SK-N-SH (cell line): ENCODE measurements at regions not wholly inside any gene's neighbourhood (a gene's known extent, or its start where the extent isn't known, plus 50 kb on each side); places are given as distances from the start of the nearest gene placed in this dataset.

ENCODE experiments used
- CTCF ChIA-PET: fragments of 300-600, 350-600 bp; formaldehyde crosslinking; extraction: SDS; loops from one replicate; lab custom pipeline; 2021; lab: Yijun Ruan, JAX
- POLR2A ChIA-PET: fragments of 350-600 bp; sonication (Branson Sonifier 250); formaldehyde crosslinking; extraction: SDS; loops from one replicate; lab custom pipeline; 2020; ENCODE audit warnings: antibody characterized with exemption, inconsistent platforms; lab: Yijun Ruan, JAX
- DNase-seq: peaks from one replicate; pipeline ENCODE4 v3.0.0; 2012
- H2AFZ ChIP-seq: fragments of 200-600 bp; sonication (generic); 2 replicates; pipeline ENCODE4 v1.8.1; 2016; ENCODE audit warnings: antibody characterized with exemption, mild to moderate bottlenecking, low read depth
- H3F3A ChIP-seq: fragments of 200-600 bp; sonication (generic); replicated peaks from 2 replicates; pipeline ENCODE3; 2016; ENCODE audit warnings: antibody characterized with exemption, mild to moderate bottlenecking; ENCODE audit not compliant: insufficient read depth
- H3K27ac ChIP-seq, 2 experiments: fragments of 200-500 bp in 1 of 2; fragments of 200-600 bp in 1 of 2; sonication (Bioruptor generic) in 1 of 2; sonication (generic), shearing (Covaris generic) in 1 of 2; 2 replicates each; pipeline versions ENCODE4 v1.5.1 to v1.6.1; 2014 to 2016; ENCODE audit warnings: low read depth in 2 of 2, inconsistent platforms in 1 of 2, low read length in 1 of 2, mild to moderate bottlenecking in 1 of 2, mixed read lengths in 1 of 2
- H3K27me3 ChIP-seq: fragments of 200-600 bp; sonication (generic), shearing (Covaris generic); 2 replicates; pipeline ENCODE4 v1.6.1; 2016; ENCODE audit warnings: mixed run types; ENCODE audit not compliant: insufficient read depth
- H3K36me3 ChIP-seq, 2 experiments: fragments of 200-500 bp in 1 of 2; fragments of 200-600 bp in 1 of 2; sonication (Bioruptor generic) in 1 of 2; sonication (generic) in 1 of 2; replicated peaks in 1 of 2; 2 replicates each; pipeline versions ENCODE3 to v1.5.1; 2014 to 2016; ENCODE audit warnings: low read length in 1 of 2, mild to moderate bottlenecking in 1 of 2; ENCODE audit not compliant: insufficient read depth in 2 of 2, control insufficient read depth in 1 of 2
- H3K4me1 ChIP-seq, 2 experiments: fragments of 200-500 bp in 1 of 2; fragments of 200-600 bp in 1 of 2; sonication (Bioruptor generic) in 1 of 2; sonication (generic), shearing (Covaris generic) in 1 of 2; 2 replicates each; pipeline versions ENCODE4 v1.5.1 to v1.6.1; 2014 to 2016; ENCODE audit warnings: low read depth in 1 of 2, low read length in 1 of 2, mixed run types in 1 of 2; ENCODE audit not compliant: insufficient read depth in 2 of 2, control insufficient read depth in 1 of 2
- H3K4me2 ChIP-seq: fragments of 200-600 bp; sonication (generic), shearing (Covaris generic); 2 replicates; pipeline ENCODE4 v1.6.1; 2017; ENCODE audit warnings: mixed run types
- H3K4me3 ChIP-seq, 2 experiments: fragments of 200-500 bp in 1 of 2; fragments of 200-600 bp in 1 of 2; sonication (Bioruptor generic) in 1 of 2; sonication (generic), shearing (Covaris generic) in 1 of 2; 2 replicates each; pipeline versions ENCODE4 v1.5.1 to v1.8.1; 2014 to 2016; ENCODE audit warnings: low read depth in 2 of 2, inconsistent platforms in 1 of 2, low read length in 1 of 2, mild to moderate bottlenecking in 1 of 2, mixed read lengths in 1 of 2, moderate library complexity in 1 of 2
- H3K79me2 ChIP-seq: fragments of 200-600 bp; sonication (generic); 2 replicates; pipeline ENCODE4 v1.8.1; 2017; ENCODE audit warnings: mild to moderate bottlenecking; ENCODE audit not compliant: insufficient read depth
- H3K9ac ChIP-seq: fragments of 200-600 bp; sonication (generic); 2 replicates; pipeline ENCODE4 v1.6.1; 2017; ENCODE audit warnings: mixed run types
- H3K9me2 ChIP-seq: fragments of 200-600 bp; sonication (generic); 2 replicates; pipeline ENCODE4 v1.6.1; 2017; ENCODE audit warnings: mixed run types
- H3K9me3 ChIP-seq: fragments of 200-600 bp; sonication (generic); 2 replicates; pipeline ENCODE4 v1.6.1; 2017; ENCODE audit warnings: mixed run types, mild to moderate bottlenecking, moderate library complexity
- H4K20me1 ChIP-seq: fragments of 200-600 bp; sonication (generic); 2 replicates; pipeline ENCODE4 v1.6.1; 2017; ENCODE audit warnings: mild to moderate bottlenecking, mixed run types; ENCODE audit not compliant: insufficient read depth
- CHD2 ChIP-seq: fragments of 150-350 bp; IDR thresholded peaks from 2 replicates; pipeline ENCODE4 v1.6.1; 2018; ENCODE audit warnings: low read length; ENCODE audit not compliant: partially characterized antibody
- EZH2phosphoT487 ChIP-seq: fragments of 200-600 bp; sonication (generic); IDR thresholded peaks from 2 replicates; pipeline ENCODE4 v1.6.1; 2017; ENCODE audit warnings: low read depth, mixed run types, mild to moderate bottlenecking, antibody characterized with exemption, moderate library complexity, borderline replicate concordance
- FOXJ3 ChIP-seq: sonication (generic); formaldehyde crosslinking; IDR thresholded peaks from 2 replicates; pipeline ENCODE4 v1.5.1; 2020; ENCODE audit warnings: mild to moderate bottlenecking, missing genetic modification reagents
- GABPA ChIP-seq: IDR thresholded peaks from 2 replicates; pipeline ENCODE4 v1.4.0; 2012; ENCODE audit warnings: low read depth, mild to moderate bottlenecking
- GATA2 ChIP-seq: sonication (generic); formaldehyde crosslinking; IDR thresholded peaks from 2 replicates; pipeline ENCODE4 v1.5.0; 2020; ENCODE audit warnings: mild to moderate bottlenecking, missing genetic modification reagents
- JUND ChIP-seq: IDR thresholded peaks from 2 replicates; pipeline ENCODE4 v1.4.0; 2012
- MEF2A ChIP-seq: IDR thresholded peaks from 2 replicates; pipeline ENCODE4 v1.4.0; 2012; ENCODE audit warnings: low read depth, borderline replicate concordance
- MXI1 ChIP-seq: IDR thresholded peaks from 2 replicates; pipeline ENCODE4 v1.6.1; 2012; ENCODE audit warnings: mild to moderate bottlenecking, low read depth, low read length, improper control_type of control experiment
- NRF1 ChIP-seq: IDR thresholded peaks from 2 replicates; pipeline ENCODE4 v1.6.1; 2012; ENCODE audit warnings: low read depth, mild to moderate bottlenecking, low read length
- RAD21 ChIP-seq: IDR thresholded peaks from 2 replicates; pipeline ENCODE4 v1.6.1; 2012; ENCODE audit warnings: mild to moderate bottlenecking, low read length
- RCOR1 ChIP-seq: fragments of 150-350 bp; IDR thresholded peaks from 2 replicates; pipeline ENCODE4 v1.6.1; 2017; ENCODE audit warnings: antibody characterized with exemption, low read length
- SIN3A ChIP-seq: IDR thresholded peaks from 2 replicates; pipeline ENCODE4 v1.6.1; 2012; ENCODE audit warnings: low read depth, mild to moderate bottlenecking, low read length, moderate library complexity, borderline replicate concordance
- TEAD4 ChIP-seq: IDR thresholded peaks from 2 replicates; pipeline ENCODE4 v1.4.0; 2012; ENCODE audit warnings: mild to moderate bottlenecking, borderline replicate concordance; ENCODE audit not compliant: insufficient read depth
- ZBTB33 ChIP-seq: IDR thresholded peaks from 2 replicates; pipeline ENCODE4 v1.4.0; 2012; ENCODE audit warnings: low read depth, borderline replicate concordance
- WGBS: methylation state at CpG from one replicate; pipeline ENCODE4 v1.1.6; 2017; ENCODE audit warnings: low lambda C conversion rate; 5-methylcytosine and 5-hydroxymethylcytosine counted together
- TF ChIP-seq, protein P1 (sequence below): fragments of 150-350 bp; IDR thresholded peaks from 2 replicates; pipeline ENCODE4 v1.6.1; 2017; ENCODE audit warnings: antibody characterized with exemption, low read length, low read depth, borderline replicate concordance
- TF ChIP-seq, protein P2 (sequence below): IDR thresholded peaks from 2 replicates; pipeline ENCODE4 v1.6.1; 2012; ENCODE audit warnings: mild to moderate bottlenecking, low read depth, low read length, moderate library complexity

DNA sequence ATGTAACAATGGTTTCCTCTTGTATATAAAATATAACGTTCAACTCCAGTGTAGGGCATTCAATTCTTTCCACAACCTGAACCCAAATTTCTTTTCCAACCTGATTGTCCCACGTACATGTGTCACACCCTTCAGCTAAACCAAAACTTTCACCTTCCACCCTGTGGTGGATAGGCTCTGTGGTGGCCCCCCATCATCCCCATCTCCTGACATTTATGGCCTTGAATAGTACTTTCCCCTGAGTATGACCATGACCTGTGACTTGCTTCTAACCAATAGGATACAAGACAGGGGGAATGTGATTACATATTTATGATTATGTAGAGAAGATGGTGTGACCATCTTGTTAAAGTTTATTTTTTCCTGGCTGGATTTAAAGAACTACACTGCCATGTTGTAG lies 377.0 kb downstream of the PTPRC start:
- Histone ChIP-seq H2AFZ (no peak overlapping the region), H3K36me3 (no peaks in the 10 kb centered on the region), H3K27ac (no peak overlapping the region), H3K4me1 (no peaks in the 10 kb centered on the region), H3K9me3 (no peaks in the 10 kb centered on the region), H3K4me3 (no peak overlapping the region), H3K9ac (no peak overlapping the region), H3K4me2 (no peak overlapping the region), H4K20me1 (no peaks in the 10 kb centered on the region), H3K9me2 (no peaks in the 10 kb centered on the region), H3K79me2 (no peaks in the 10 kb centered on the region), H3F3A (no peaks in the 10 kb centered on the region), H3K27me3 (no peaks in the 10 kb centered on the region)
- ChIA-PET CTCF (no interaction called here), POLR2A (no interaction called here)
- TF ChIP-seq, protein P1, sequence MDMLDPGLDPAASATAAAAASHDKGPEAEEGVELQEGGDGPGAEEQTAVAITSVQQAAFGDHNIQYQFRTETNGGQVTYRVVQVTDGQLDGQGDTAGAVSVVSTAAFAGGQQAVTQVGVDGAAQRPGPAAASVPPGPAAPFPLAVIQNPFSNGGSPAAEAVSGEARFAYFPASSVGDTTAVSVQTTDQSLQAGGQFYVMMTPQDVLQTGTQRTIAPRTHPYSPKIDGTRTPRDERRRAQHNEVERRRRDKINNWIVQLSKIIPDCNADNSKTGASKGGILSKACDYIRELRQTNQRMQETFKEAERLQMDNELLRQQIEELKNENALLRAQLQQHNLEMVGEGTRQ, result no peak
- TF ChIP-seq FOXJ3 (no peak), MEF2A (no peak), GATA2 (CRISPR knock-in tag) (no peak), MXI1 (no peak)
- TF ChIP-seq, protein P2, sequence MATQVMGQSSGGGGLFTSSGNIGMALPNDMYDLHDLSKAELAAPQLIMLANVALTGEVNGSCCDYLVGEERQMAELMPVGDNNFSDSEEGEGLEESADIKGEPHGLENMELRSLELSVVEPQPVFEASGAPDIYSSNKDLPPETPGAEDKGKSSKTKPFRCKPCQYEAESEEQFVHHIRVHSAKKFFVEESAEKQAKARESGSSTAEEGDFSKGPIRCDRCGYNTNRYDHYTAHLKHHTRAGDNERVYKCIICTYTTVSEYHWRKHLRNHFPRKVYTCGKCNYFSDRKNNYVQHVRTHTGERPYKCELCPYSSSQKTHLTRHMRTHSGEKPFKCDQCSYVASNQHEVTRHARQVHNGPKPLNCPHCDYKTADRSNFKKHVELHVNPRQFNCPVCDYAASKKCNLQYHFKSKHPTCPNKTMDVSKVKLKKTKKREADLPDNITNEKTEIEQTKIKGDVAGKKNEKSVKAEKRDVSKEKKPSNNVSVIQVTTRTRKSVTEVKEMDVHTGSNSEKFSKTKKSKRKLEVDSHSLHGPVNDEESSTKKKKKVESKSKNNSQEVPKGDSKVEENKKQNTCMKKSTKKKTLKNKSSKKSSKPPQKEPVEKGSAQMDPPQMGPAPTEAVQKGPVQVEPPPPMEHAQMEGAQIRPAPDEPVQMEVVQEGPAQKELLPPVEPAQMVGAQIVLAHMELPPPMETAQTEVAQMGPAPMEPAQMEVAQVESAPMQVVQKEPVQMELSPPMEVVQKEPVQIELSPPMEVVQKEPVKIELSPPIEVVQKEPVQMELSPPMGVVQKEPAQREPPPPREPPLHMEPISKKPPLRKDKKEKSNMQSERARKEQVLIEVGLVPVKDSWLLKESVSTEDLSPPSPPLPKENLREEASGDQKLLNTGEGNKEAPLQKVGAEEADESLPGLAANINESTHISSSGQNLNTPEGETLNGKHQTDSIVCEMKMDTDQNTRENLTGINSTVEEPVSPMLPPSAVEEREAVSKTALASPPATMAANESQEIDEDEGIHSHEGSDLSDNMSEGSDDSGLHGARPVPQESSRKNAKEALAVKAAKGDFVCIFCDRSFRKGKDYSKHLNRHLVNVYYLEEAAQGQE, result no peak
- no peak for DNase-seq
- 55% methylated on average over 2 of the region's 2 CpGs for WGBS

- POLR2A ChIA-PET, result no interaction called here
- CTCF ChIA-PET, result interaction anchor here (0.8 kb wide), 1 partner anchor 15 kb away, joined by 3 read pairs; no protein-coding TSS in a partner anchor
- 89% methylated on average over 2 of the region's 2 CpGs for WGBS
Measured at GRCh38 chr1:199018471-199019135, 379.8 kb downstream of the PTPRC start.

More at GRCh38 chr1:199018471-199019135, 379.8 kb downstream of the PTPRC start:
- TF ChIP-seq EZH2phosphoT487, result no peak
- no peak for TF ChIP-seq JUND
- no peak for TF ChIP-seq GABPA
- no peak for TF ChIP-seq NRF1
- no peak for TF ChIP-seq TEAD4
- TF ChIP-seq MXI1, result no peak
- TF ChIP-seq, protein P1, result no peak
- no peak for TF ChIP-seq FOXJ3
- no peak for TF ChIP-seq RCOR1
- no peak for TF ChIP-seq SIN3A
- TF ChIP-seq CHD2, result no peak
- no peak for TF ChIP-seq RAD21
- TF ChIP-seq ZBTB33, result no peak
- H3K9me2 ChIP-seq, result no peaks in the 10 kb centered on the region
- no peaks in the 10 kb centered on the region for H3K79me2 ChIP-seq
- H3K27ac ChIP-seq, result no peak overlapping the region
- H3K4me1 ChIP-seq, result no peaks in the 10 kb centered on the region
- no peak overlapping the region for H3K4me2 ChIP-seq
- H3K9ac ChIP-seq, result no peak overlapping the region
- no peaks in the 10 kb centered on the region for H3F3A ChIP-seq
- no peak overlapping the region for H3K4me3 ChIP-seq
- no peak overlapping the region for H2AFZ ChIP-seq
- H3K36me3 ChIP-seq, result no peaks in the 10 kb centered on the region
- no peaks in the 10 kb centered on the region for H4K20me1 ChIP-seq
- no peaks in the 10 kb centered on the region for H3K9me3 ChIP-seq
- H3K27me3 ChIP-seq, result no peaks in the 10 kb centered on the region
- no peak for DNase-seq
